ENCODE measurements at regions not wholly inside any gene's neighbourhood (a gene's known extent, or its start where the extent isn't known, plus 50 kb on each side); places are given as distances from the start of the nearest gene placed in this dataset.

DNA sequence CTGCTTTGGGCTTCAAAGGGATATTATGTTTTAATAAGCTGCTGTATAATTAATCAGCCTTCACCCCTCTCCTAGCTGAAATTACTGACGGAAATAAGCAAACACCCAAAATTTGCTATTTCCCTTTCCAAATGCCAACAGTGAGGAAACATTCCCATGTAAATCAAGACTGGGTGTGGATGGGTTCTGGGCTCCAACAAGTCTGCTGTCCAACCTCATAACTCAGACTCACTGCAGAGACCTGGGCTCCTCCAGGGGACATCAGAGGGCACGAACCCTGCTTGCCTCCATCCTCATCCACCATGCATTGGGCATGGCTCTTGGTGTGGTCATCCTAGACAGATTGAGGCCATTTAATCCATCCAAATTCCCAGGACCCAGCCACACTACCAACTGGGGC lies 173.7 kb downstream of the C1D start:
- H4K20me1 ChIP-seq (ENCODE audit: control insufficient read depth, insufficient read depth), result no peaks in the 10 kb centered on the region
- POLR2A ChIA-PET, result no interaction called here
- no peaks in the 10 kb centered on the region for H3K79me2 ChIP-seq (ENCODE audit: control insufficient read depth, insufficient read depth, low read length)
- RAD21 ChIA-PET (ENCODE audit: unreplicated experiment), result no interaction called here
- CTCF ChIA-PET, result no interaction called here
- no peaks in the 10 kb centered on the region; a peak in 1 of 4 replicates for H3K27me3 ChIP-seq (replicated peaks in 1 of 2; ENCODE audit: control insufficient read depth in 2 of 2, insufficient read depth in 2 of 2, low read length in 1 of 2)
- no peak overlapping the region for H2AFZ ChIP-seq (ENCODE audit: control insufficient read depth, low read depth, low read length)
- FAIRE-seq (no peak), ATAC-seq (no peak), DNase-seq (ENCODE audit: low read depth, low spot score) (no peak)
- intact Hi-C loops (cut with micrococcal nuclease; ENCODE audit: unreplicated experiment), result no loop called here
- H3K36me3 ChIP-seq (ENCODE audit: control insufficient read depth in 2 of 2, insufficient read depth in 2 of 2, low read length in 1 of 2), result no peaks in the 10 kb centered on the region
- no peak overlapping the region for H3K9ac ChIP-seq (ENCODE audit: control insufficient read depth, insufficient read depth, low read length)
- H3K4me1 ChIP-seq (ENCODE audit: control insufficient read depth, insufficient read depth, low read length), result no peaks in the 10 kb centered on the region
- H3K4me2 ChIP-seq (ENCODE audit: control insufficient read depth, insufficient read depth), result no peak overlapping the region
- H3K4me3 ChIP-seq, result no peak overlapping the region
- 43% methylated on average over 2 of the region's 2 CpGs for WGBS (ENCODE audit: insufficient coverage, insufficient replicate concordance, low lambda C conversion rate, missing lambda C conversion rate)
- H3K27ac ChIP-seq (ENCODE audit: control insufficient read depth, insufficient read depth), result no peak overlapping the region
- BruUV-seq (replicated peaks), result no TSS peak
- TF ChIP-seq, protein P1, sequence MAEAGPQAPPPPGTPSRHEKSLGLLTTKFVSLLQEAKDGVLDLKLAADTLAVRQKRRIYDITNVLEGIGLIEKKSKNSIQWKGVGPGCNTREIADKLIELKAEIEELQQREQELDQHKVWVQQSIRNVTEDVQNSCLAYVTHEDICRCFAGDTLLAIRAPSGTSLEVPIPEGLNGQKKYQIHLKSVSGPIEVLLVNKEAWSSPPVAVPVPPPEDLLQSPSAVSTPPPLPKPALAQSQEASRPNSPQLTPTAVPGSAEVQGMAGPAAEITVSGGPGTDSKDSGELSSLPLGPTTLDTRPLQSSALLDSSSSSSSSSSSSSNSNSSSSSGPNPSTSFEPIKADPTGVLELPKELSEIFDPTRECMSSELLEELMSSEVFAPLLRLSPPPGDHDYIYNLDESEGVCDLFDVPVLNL (IDR thresholded peaks at IDR 0.05; ENCODE audit: low read depth, low read length), result no peak
- no peak for TF ChIP-seq FOXK2 (IDR thresholded peaks at IDR 0.05)
- TF ChIP-seq NFXL1 (IDR thresholded peaks at IDR 0.05; ENCODE audit: borderline replicate concordance), result no peak
- TF ChIP-seq MXI1 (IDR thresholded peaks at IDR 0.05; ENCODE audit: low read depth, low read length), result no peak
- TF ChIP-seq BACH1 (IDR thresholded peaks at IDR 0.05; ENCODE audit: borderline replicate concordance), result no peak
- TF ChIP-seq, protein P2, sequence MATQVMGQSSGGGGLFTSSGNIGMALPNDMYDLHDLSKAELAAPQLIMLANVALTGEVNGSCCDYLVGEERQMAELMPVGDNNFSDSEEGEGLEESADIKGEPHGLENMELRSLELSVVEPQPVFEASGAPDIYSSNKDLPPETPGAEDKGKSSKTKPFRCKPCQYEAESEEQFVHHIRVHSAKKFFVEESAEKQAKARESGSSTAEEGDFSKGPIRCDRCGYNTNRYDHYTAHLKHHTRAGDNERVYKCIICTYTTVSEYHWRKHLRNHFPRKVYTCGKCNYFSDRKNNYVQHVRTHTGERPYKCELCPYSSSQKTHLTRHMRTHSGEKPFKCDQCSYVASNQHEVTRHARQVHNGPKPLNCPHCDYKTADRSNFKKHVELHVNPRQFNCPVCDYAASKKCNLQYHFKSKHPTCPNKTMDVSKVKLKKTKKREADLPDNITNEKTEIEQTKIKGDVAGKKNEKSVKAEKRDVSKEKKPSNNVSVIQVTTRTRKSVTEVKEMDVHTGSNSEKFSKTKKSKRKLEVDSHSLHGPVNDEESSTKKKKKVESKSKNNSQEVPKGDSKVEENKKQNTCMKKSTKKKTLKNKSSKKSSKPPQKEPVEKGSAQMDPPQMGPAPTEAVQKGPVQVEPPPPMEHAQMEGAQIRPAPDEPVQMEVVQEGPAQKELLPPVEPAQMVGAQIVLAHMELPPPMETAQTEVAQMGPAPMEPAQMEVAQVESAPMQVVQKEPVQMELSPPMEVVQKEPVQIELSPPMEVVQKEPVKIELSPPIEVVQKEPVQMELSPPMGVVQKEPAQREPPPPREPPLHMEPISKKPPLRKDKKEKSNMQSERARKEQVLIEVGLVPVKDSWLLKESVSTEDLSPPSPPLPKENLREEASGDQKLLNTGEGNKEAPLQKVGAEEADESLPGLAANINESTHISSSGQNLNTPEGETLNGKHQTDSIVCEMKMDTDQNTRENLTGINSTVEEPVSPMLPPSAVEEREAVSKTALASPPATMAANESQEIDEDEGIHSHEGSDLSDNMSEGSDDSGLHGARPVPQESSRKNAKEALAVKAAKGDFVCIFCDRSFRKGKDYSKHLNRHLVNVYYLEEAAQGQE (IDR thresholded peaks at IDR 0.05; ENCODE audit: low read depth, low read length), result no peak
- TF ChIP-seq JUND (IDR thresholded peaks at IDR 0.05; ENCODE audit: low read depth, low read length), result no peak
- no peak for TF ChIP-seq CREB1 (IDR thresholded peaks at IDR 0.05; ENCODE audit: low read depth)
- TF ChIP-seq NRF1 (conservative IDR thresholded peaks at IDR 0.05; ENCODE audit: low read depth, low read length), result no peak
- TF ChIP-seq NFYB (IDR thresholded peaks at IDR 0.05; ENCODE audit: insufficient read depth, low read depth, low read length), result no peak
- no peak for TF ChIP-seq SIN3A (IDR thresholded peaks at IDR 0.05; ENCODE audit: low read depth, low read length)
- no peaks in the 10 kb centered on the region for H3K9me3 ChIP-seq (replicated peaks; ENCODE audit: control insufficient read depth, insufficient read depth, low read length)
- in situ Hi-C loops (cut with MboI), result no loop called here
- SMC1A ChIA-PET (ENCODE audit: uncharacterized antibody, unreplicated experiment), result no interaction called here

Measured in GM12878 (cell line).